H1 (cell line): ENCODE measurements at regions not wholly inside any gene's neighbourhood (a gene's known extent, or its start where the extent isn't known, plus 50 kb on each side); places are given as distances from the start of the nearest gene placed in this dataset.

Source experiments
- CTCF ChIA-PET: fragments of 300-600 bp; sonication (Branson Sonifier 250); formaldehyde crosslinking; loops from one replicate; lab custom pipeline; 2021; ENCODE audit not compliant: partially characterized antibody; lab: Charles Lee
- POLR2A ChIA-PET: fragments of 300-600 bp; sonication (Branson Sonifier 250); formaldehyde crosslinking; loops from one replicate; lab custom pipeline; 2021; ENCODE audit warnings: inconsistent platforms; ENCODE audit not compliant: partially characterized antibody; lab: Charles Lee
- DNase-seq, 2 experiments: peaks; one replicate each; pipeline versions ENCODE4 v3.0.0 to v3.0.0-alpha.2; 2010 to 2022; ENCODE audit warnings: low spot score in 2 of 2, low read depth in 1 of 2, mixed read lengths in 1 of 2
- FAIRE-seq: peaks from 2 replicates; lab custom pipeline; 2011; peaks lifted over from hg19 to GRCh38; lab: Jason Lieb, UNC
- H2AFZ ChIP-seq: 2 replicates; pipeline ENCODE4 v1.8.1; 2012; ENCODE audit warnings: low read length, inconsistent platforms
- H2AK5ac ChIP-seq: 2 replicates; pipeline ENCODE4 v1.6.1; 2013; ENCODE audit warnings: low read depth, low read length
- H2BK120ac ChIP-seq: replicated peaks from 2 replicates; pipeline ENCODE3; 2013; ENCODE audit warnings: low read depth, low read length, inconsistent platforms
- H2BK12ac ChIP-seq: 2 replicates; pipeline ENCODE4 v1.6.1; 2013; ENCODE audit warnings: low read depth, low read length
- H2BK15ac ChIP-seq: 2 replicates; pipeline ENCODE4 v1.6.1; 2013; ENCODE audit warnings: low read length
- H2BK20ac ChIP-seq: 2 replicates; pipeline ENCODE4 v1.6.1; 2013; ENCODE audit warnings: low read length
- H2BK5ac ChIP-seq: 2 replicates; pipeline ENCODE4 v1.6.1; 2013; ENCODE audit warnings: low read depth, low read length
- H3K14ac ChIP-seq: 2 replicates; pipeline ENCODE4 v1.6.1; 2013; ENCODE audit warnings: inconsistent platforms; ENCODE audit not compliant: insufficient read length
- H3K18ac ChIP-seq: 2 replicates; pipeline ENCODE4 v1.6.1; 2013; ENCODE audit warnings: low read length; ENCODE audit errors: extremely low read depth
- H3K23ac ChIP-seq: 2 replicates; pipeline ENCODE4 v1.6.1; 2013; ENCODE audit warnings: inconsistent platforms; ENCODE audit not compliant: insufficient read length
- H3K23me2 ChIP-seq: 2 replicates; pipeline ENCODE4 v1.6.1; 2013; ENCODE audit warnings: low read depth, low read length
- H3K27ac ChIP-seq: 2 replicates; pipeline ENCODE4 v1.6.1; 2011; ENCODE audit warnings: low read depth, low read length, inconsistent platforms
- H3K27me3 ChIP-seq, 4 experiments: replicated peaks in 1 of 4; 1 replicate in 1 of 4; 2 replicates in 3 of 4; pipeline versions ENCODE4 v1.6.1 to v1.8.1; 2011 to 2013; ENCODE audit warnings: low read length in 3 of 4, mild to moderate bottlenecking in 3 of 4, inconsistent platforms in 2 of 4, mixed read lengths in 2 of 4, moderate library complexity in 1 of 4; ENCODE audit not compliant: control insufficient read depth in 3 of 4, insufficient read depth in 3 of 4; ENCODE audit errors: extremely low read depth in 1 of 4
- H3K36me3 ChIP-seq, 4 experiments: 2 replicates each; pipeline versions ENCODE4 v1.6.1 to v1.8.1; 2011 to 2013; ENCODE audit warnings: mild to moderate bottlenecking in 4 of 4, low read length in 3 of 4, moderate library complexity in 2 of 4, control low read depth in 1 of 4, inconsistent platforms in 1 of 4; ENCODE audit not compliant: insufficient read depth in 4 of 4, control insufficient read depth in 2 of 4
- H3K4ac ChIP-seq: replicated peaks from 2 replicates; pipeline ENCODE3; 2013; ENCODE audit warnings: low read length, low read depth, mixed read lengths, inconsistent platforms; ENCODE audit not compliant: insufficient read length
- H3K4me1 ChIP-seq, 4 experiments: replicated peaks in 1 of 4; 1 replicate in 1 of 4; 2 replicates in 3 of 4; pipeline versions ENCODE4 v1.6.1 to v1.8.1; 2011 to 2013; ENCODE audit warnings: low read length in 3 of 4, inconsistent platforms in 2 of 4, mixed read lengths in 1 of 4; ENCODE audit not compliant: insufficient read depth in 4 of 4, control insufficient read depth in 3 of 4
- H3K4me2 ChIP-seq, 2 experiments: 2 replicates each; pipeline versions ENCODE4 v1.6.1 to v1.8.1; 2011 to 2013; ENCODE audit warnings: low read depth in 2 of 2, low read length in 2 of 2, control low read depth in 1 of 2, inconsistent platforms in 1 of 2, mild to moderate bottlenecking in 1 of 2; ENCODE audit not compliant: insufficient read depth in 1 of 2
- H3K4me3 ChIP-seq, 4 experiments: fragments of 200-600, 300-600 bp in 1 of 4; sonication (generic), shearing (Covaris generic), sonication (Bioruptor Twin) in 1 of 4; 2 replicates each; pipeline versions ENCODE4 v1.5.1 to v1.8.1; 2011 to 2016; ENCODE audit warnings: low read length in 4 of 4, low read depth in 3 of 4, control low read depth in 2 of 4, inconsistent platforms in 2 of 4, mild to moderate bottlenecking in 2 of 4, mixed read lengths in 1 of 4, moderate library complexity in 1 of 4; ENCODE audit not compliant: insufficient read depth in 2 of 4; ENCODE audit errors: extremely low read depth in 1 of 4
- H3K56ac ChIP-seq: replicated peaks from 2 replicates; pipeline ENCODE3; 2013; ENCODE audit warnings: low read depth, mild to moderate bottlenecking, mixed read lengths, low read length, inconsistent platforms; ENCODE audit not compliant: insufficient read length
- H3K79me1 ChIP-seq: 2 replicates; pipeline ENCODE4 v1.6.1; 2013; ENCODE audit warnings: low read depth, low read length, control low read depth
- H3K79me2 ChIP-seq, 2 experiments: 2 replicates each; pipeline versions ENCODE4 v1.6.1 to v1.8.1; 2012 to 2013; ENCODE audit warnings: low read length in 2 of 2, mild to moderate bottlenecking in 2 of 2, inconsistent platforms in 1 of 2; ENCODE audit not compliant: insufficient read depth in 2 of 2, control insufficient read depth in 1 of 2
- H3K9ac ChIP-seq, 4 experiments: replicated peaks in 1 of 4; 1 replicate in 1 of 4; 2 replicates in 3 of 4; pipeline versions ENCODE4 v1.6.1 to v1.8.1; 2011 to 2013; ENCODE audit warnings: low read depth in 3 of 4, low read length in 3 of 4, control low read depth in 2 of 4, mild to moderate bottlenecking in 2 of 4, moderate library complexity in 2 of 4, inconsistent platforms in 1 of 4; ENCODE audit errors: extremely low read depth in 1 of 4
- H3K9me3 ChIP-seq, 2 experiments: 2 replicates each; pipeline versions ENCODE4 v1.6.1 to v1.8.1; 2012 to 2013; ENCODE audit warnings: mild to moderate bottlenecking in 2 of 2, moderate library complexity in 2 of 2, control low read depth in 1 of 2, inconsistent platforms in 1 of 2, low read depth in 1 of 2, low read length in 1 of 2, mixed read lengths in 1 of 2; ENCODE audit not compliant: insufficient read depth in 2 of 2
- H4K20me1 ChIP-seq, 2 experiments: replicated peaks in 1 of 2; 2 replicates each; pipeline versions ENCODE3 to v1.8.1; 2011 to 2013; ENCODE audit warnings: inconsistent platforms in 2 of 2, low read length in 2 of 2, mild to moderate bottlenecking in 1 of 2; ENCODE audit not compliant: insufficient read depth in 2 of 2, control insufficient read depth in 1 of 2
- H4K5ac ChIP-seq: 2 replicates; pipeline ENCODE4 v1.6.1; 2013; ENCODE audit warnings: low read length, low read depth, mixed read lengths, inconsistent platforms; ENCODE audit not compliant: insufficient read length
- H4K8ac ChIP-seq: 2 replicates; pipeline ENCODE4 v1.8.0; 2013; ENCODE audit warnings: mild to moderate bottlenecking, moderate library complexity, low read length, inconsistent platforms; ENCODE audit not compliant: insufficient read depth; ENCODE audit errors: extremely low read depth
- H4K91ac ChIP-seq: replicated peaks from 2 replicates; pipeline ENCODE3; 2013; ENCODE audit warnings: low read length, mixed read lengths, inconsistent platforms; ENCODE audit not compliant: insufficient read length
- ATF3 ChIP-seq: IDR thresholded peaks from 2 replicates; pipeline ENCODE4 v1.6.1; 2011; ENCODE audit warnings: low read depth, mild to moderate bottlenecking, low read length; ENCODE audit not compliant: insufficient read depth
- CTBP2 ChIP-seq: IDR thresholded peaks from 2 replicates; pipeline ENCODE4 v1.7.0; 2011; ENCODE audit warnings: borderline replicate concordance, mild to moderate bottlenecking, moderate library complexity, mixed read lengths, low read length; ENCODE audit not compliant: insufficient read depth, insufficient read length
- EGR1 ChIP-seq: IDR thresholded peaks from 2 replicates; pipeline ENCODE4 v1.6.1; 2011; ENCODE audit warnings: low read depth, low read length, borderline replicate concordance
- GTF2F1 ChIP-seq: IDR thresholded peaks from 2 replicates; pipeline ENCODE4 v1.6.1; 2012; ENCODE audit warnings: low read depth, low read length, improper control_type of control experiment, borderline replicate concordance
- JUN ChIP-seq: IDR thresholded peaks from 2 replicates; pipeline ENCODE4 v1.6.1; 2011; ENCODE audit warnings: low read depth, mild to moderate bottlenecking, improper control_type of control experiment, low read length
- RAD21 ChIP-seq, 2 experiments: IDR thresholded peaks in 1 of 2; conservative IDR thresholded peaks in 1 of 2; 2 replicates each; pipeline ENCODE4 v1.6.1; 2011; ENCODE audit warnings: low read depth in 2 of 2, low read length in 2 of 2, improper control_type of control experiment in 1 of 2, inconsistent platforms in 1 of 2, mild to moderate bottlenecking in 1 of 2, moderate library complexity in 1 of 2
- RFX5 ChIP-seq: IDR thresholded peaks from 2 replicates; pipeline ENCODE4 v1.6.1; 2011; ENCODE audit warnings: low read depth, low read length, improper control_type of control experiment, borderline replicate concordance
- SP1 ChIP-seq: IDR thresholded peaks from 2 replicates; pipeline ENCODE4 v1.6.1; 2011; ENCODE audit warnings: low read depth, low read length
- ZNF274 ChIP-seq: IDR thresholded peaks from 2 replicates; pipeline ENCODE4 v1.7.0; 2012; ENCODE audit warnings: low read length, borderline replicate concordance; ENCODE audit errors: extremely low read depth
- WGBS, 2 experiments: shearing (Covaris generic) in 1 of 2; methylation state at CpG; one replicate each; pipeline versions ENCODE4 v1.1.6 to v1.1.7; 2013 to 2015; ENCODE audit warnings: low lambda C conversion rate in 2 of 2, mixed read lengths in 2 of 2, inconsistent platforms in 1 of 2, low coverage in 1 of 2, missing lambda C conversion rate in 1 of 2; ENCODE audit not compliant: insufficient replicate concordance in 2 of 2, insufficient coverage in 1 of 2, insufficient read length in 1 of 2; ENCODE audit errors: extremely low coverage in 1 of 2, missing lambda C conversion rate in 1 of 2; 5-methylcytosine and 5-hydroxymethylcytosine counted together

GRCh38 chr4:128660361-128661215 lies 148.9 kb upstream of the JADE1 start:
- Histone ChIP-seq H3K36me3 (no peaks in the 10 kb centered on the region), H3K56ac (no peak overlapping the region), H4K8ac (no peak overlapping the region), H3K4me1 (no peaks in the 10 kb centered on the region), H3K18ac (no peak overlapping the region), H3K27ac (no peak overlapping the region), H2AFZ (no peak overlapping the region), H4K91ac (no peak overlapping the region)
- TF ChIP-seq EGR1 (no peak), JUN (no peak), RFX5 (no peak), RAD21 (IDR thresholded peaks at IDR 0.05 in 1 of 2, conservative IDR thresholded peaks at IDR 0.05 in 1 of 2; ENCODE audit: low read depth in 2 of 2, low read length in 2 of 2) (no peak), ZNF274 (no peak), ATF3 (no peak), SP1 (no peak), GTF2F1 (no peak), CTBP2 (no peak)
- TF ChIP-seq, all 59 proteins: peak for 0
- H2BK20ac ChIP-seq: no peak overlapping the region; the same call in 1 of the 2 replicates
- H2AK5ac ChIP-seq: no peak overlapping the region
- no peak overlapping the region for H2BK12ac ChIP-seq
- H3K9me3 ChIP-seq: peaks cover 0 to under 1% of the 10 kb centered on the region in 2 experiments; a peak in 1 of 4 replicates
- no peak overlapping the region for H3K4me2 ChIP-seq
- H3K23ac ChIP-seq: no peak overlapping the region
- WGBS, 2 experiments: 91% methylated on average over 3 of the region's 3 CpGs; no CpG with 5 or more reads in 1 of the 2 experiments
- no peak for FAIRE-seq
- no peaks in the 10 kb centered on the region for H3K79me2 ChIP-seq
- no peak overlapping the region for H2BK15ac ChIP-seq
- no peak overlapping the region for H3K4ac ChIP-seq
- DNase-seq: no peak
- no peak overlapping the region for H3K9ac ChIP-seq
- no peak overlapping the region for H3K4me3 ChIP-seq
- no peaks in the 10 kb centered on the region for H3K79me1 ChIP-seq
- POLR2A ChIA-PET: interaction anchor here (0.8 kb wide), 1 partner anchor 46 kb away, joined by 4 read pairs; no protein-coding TSS in a partner anchor
- CTCF ChIA-PET: interaction anchor here (1.2 kb wide), 1 partner anchor 87 kb away, joined by 3 read pairs; no protein-coding TSS in a partner anchor
- H3K14ac ChIP-seq: no peak overlapping the region
- no peaks in the 10 kb centered on the region for H3K27me3 ChIP-seq
- no peak overlapping the region for H4K5ac ChIP-seq
- no peaks in the 10 kb centered on the region for H3K23me2 ChIP-seq
- no peak overlapping the region for H2BK120ac ChIP-seq
- H4K20me1 ChIP-seq: no peaks in the 10 kb centered on the region
- no peak overlapping the region for H2BK5ac ChIP-seq
